ENCODE measurements at regions not wholly inside any gene's neighbourhood (a gene's known extent, or its start where the extent isn't known, plus 50 kb on each side); places are given as distances from the start of the nearest gene placed in this dataset.

DNA sequence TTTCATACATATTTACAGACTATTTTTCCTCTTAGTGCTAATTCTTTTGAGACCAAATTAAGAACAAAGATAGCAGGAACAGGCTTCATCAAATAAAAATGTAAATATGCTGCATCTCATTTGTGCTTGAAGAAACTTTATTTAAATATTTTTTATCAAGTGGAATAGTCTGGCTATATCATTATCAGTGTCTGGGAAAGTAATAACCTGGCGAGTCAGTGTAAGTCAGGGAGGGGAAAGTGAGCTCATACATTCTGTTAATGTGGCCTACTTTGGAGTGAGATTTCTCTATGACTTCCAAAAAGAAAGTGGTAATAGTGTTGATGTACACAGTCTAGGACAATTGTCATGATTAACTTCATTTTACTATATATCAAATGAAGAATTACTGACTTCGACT lies 1045.1 kb downstream of the ADGRL2 start:
- DNase-seq, result no peak

DNA sequence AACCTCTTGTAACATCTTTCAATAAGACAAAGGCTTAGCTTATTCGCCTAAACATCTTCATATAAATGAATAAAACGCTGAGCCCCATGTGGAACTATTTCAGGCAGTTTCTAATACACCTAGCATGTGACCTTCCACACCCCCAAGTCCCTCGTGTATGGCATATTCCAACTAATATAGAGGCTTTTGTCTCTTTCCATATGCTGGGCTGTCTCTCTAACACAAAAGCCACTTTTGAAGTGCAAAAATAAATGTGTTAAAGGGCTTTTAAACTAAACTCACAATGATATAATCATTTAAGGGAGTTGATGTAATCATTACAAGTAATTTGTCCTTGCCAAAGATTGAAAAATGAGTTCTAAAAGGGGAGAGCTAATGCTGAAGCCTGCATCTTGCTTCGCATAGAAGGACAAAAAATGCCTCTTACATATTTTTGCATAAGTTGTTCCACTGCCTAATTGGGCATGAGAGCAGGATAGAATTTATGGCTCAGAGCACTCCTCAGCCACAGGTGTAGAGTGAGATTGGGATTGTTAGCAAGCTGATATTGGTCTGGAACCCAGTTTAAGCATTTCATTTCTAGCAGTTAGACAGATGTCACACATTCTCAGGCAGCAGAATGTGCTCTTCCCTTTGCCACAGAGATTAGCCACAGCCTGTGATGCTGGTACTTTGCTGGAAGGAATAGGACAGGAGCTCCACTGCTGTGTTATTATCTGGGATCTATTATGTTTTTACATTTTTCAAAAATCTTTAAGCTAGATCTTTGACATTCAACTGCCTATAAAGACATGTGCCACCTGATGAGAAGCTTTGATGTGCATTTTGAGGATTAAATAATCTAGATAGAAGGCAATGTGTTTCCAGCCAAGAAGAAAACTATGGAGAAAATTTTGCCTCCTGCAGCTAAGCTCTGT lies 1044.4 kb downstream of the ADGRL2 start:
- no peak for DNase-seq

DNA sequence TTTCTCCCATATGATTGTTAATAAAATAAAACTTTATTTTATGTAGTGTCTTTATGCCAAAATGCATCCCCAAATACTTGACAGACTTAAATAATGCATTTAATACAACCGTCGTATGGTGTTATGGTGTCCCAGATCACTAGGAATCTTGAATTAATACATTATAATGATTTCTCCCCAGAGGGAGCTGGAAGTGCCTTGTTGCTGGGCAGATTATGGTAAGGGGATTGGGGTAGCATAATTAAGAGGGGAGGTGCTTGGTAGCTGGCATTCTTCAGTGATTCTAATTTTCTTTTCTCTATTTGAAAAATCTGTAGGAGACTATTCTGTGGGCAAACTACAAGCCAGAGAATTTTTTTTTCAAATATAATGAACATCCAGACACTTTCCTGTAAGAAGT lies 1043.7 kb downstream of the ADGRL2 start:
- no peak for DNase-seq

DNA sequence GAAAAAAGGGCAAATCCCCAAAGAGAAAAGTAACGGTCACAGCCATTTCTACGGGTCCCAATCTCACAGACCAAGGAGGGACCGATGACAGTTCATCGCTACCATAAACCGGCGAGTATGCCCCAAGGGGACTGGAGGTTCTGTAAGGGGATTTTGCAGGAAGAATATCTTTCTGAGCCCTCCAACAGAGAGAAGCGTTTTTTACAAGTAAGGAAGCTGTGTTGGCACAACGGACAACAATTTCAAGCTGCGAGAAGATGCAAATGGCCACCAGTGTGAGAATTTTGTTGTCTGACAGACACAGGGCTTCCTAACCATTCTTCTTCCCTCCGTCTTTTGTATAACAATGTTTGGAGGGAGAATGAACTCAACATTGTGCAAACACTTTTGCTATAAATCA lies 1043.1 kb downstream of the ADGRL2 start:
- DNase-seq, result no peak

DNA sequence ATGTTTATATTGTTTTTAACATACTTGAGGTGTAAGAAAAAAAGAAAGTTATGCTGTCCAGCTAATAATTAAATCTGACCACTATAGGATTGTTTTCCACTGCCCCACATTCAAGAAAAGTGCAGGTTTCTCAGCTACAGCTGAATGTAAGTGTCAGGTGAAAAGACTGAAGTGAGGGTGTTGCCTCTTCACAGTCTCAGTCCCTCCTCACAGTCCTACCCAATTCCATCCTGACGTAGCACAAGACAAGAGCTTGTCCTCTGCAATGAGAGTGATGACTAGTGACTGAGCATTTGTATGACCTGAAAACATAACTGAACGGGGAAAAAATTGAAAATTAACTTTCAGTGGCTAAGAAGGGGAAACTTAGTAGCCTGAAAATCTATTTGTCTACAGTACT lies 1039.5 kb downstream of the ADGRL2 start:
- no peak for DNase-seq

DNA sequence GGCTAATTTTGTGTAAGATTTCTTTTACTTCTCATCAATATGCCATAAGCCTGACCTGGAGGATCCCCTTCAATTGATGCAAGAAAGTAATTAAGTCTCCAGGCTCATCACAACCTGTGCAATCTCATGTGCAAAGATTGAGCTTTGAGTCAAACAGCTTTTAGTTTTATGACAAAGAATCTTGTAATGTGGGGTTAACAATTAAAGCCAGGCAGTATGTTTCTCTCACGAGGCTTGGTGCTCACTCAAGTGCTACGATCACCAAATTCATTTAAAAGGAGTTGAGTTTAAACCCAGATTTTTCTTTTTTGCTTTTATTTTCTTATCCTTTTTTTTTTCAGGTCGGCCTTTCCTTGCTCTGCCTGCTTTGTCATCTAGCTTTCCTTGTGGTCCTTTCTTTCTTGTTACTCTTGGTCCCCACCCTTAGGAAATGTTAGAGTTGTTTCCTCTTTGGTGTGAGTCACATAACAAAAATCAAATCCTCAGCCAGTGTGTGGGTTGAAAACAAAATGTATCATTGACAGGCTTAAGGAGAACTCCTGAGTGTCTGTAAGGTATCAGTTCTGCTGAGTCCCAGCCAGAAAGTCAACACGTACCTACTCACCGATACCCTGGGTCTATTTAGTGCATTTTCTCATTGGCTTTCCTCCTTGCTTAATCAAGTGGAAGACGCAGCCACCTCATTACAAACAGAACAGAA lies 1037.2 kb downstream of the ADGRL2 start:
- DNase-seq, result no peak

DNA sequence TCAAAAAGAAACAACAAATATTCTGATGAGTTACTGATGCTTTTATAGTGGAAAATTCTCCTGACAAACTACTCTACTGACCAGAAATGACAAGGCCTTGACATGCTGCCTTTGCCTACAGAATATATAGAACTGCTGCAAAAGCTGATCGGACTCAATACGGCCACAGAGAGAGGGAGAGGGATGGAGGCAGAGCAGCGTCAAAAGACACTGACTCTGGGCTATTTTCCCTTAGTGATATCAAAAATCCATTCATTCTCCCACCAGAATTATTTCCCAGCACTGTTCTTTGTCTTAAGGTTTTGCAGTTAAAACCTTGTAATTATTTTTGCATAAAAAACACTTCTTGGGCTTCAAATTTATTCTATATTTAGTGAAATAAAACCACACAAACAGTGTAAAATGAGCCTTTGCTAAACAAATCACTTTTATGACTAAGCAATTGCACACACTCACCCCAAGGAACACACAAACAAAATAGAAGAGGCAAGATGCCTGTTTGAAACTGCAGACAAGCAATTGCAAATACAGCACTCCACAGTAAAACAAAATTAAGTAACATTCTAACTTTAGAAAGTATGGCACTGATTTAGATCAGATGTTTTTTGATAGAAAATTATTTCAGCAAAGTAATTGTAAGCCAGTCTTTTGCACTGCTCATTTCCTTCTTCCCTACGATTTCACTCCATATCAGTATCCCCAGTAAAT lies 1036.4 kb downstream of the ADGRL2 start:
- DNase-seq, result no peak

DNA sequence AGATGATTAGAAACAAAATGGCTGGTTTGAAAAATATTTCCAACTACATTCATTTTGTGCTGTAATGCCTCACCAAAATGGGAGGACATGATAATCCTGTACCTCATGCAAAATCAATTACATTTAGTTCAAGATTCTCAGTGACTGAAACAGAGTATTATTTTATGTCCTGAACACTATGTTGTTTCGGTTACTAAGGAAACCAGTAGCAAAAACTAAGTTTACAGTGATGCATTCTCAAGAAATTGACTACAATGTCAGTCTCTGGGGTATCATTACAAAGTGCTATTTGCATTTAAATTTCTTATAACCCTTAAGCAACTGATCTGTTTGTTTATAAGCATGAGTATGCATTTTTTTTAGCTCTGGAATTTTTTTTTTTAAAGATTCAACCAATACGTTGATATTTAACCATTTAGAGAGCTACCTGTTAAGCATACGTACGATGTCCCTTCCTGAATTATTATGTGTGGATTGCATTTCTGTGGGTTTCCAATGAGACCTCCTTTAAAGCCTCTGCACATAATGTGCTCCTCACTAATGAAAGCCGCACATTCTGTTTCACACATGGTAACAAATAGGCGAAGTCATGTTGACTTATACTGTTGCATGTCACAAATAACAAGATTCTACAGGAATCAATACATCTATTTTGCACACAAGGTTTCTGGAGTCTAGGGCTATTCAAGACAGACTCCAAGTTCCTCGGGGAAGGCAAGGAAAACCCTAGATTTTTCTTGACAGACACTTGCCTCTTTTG lies 1035.7 kb downstream of the ADGRL2 start:
- DNase-seq, result no peak

DNA sequence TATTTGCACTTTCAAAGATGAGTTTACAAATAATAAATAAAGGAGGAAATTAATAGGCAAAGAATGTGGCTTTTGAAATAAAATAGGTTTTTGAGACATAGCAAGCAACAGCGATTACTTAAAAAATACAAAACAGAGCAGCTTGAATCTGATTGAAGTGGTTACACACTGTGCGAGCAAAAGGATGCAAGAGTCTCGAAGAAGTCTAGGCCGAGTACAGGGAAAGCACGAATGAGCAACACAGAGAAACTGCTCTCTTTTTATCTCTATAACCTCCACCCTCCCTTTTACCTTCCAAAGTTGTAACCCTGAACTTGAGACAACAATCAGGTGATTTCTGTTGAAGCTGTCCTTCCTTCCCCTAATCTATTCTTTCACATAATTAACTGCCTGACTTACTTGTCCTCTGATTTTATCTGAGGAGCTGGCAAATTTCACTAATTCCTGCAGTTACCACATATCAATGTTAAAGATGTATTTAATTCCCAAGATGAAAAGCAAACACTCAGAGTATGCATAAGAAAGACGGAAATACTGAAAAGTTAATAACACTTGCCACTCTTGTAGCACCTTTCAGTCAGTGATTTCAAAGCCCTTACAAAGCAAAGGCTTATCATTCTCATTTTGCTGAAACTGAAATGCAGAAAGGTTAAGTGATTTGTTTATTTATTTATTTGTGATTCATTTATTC lies 1030.1 kb downstream of the ADGRL2 start:
- DNase-seq, result no peak

DNA sequence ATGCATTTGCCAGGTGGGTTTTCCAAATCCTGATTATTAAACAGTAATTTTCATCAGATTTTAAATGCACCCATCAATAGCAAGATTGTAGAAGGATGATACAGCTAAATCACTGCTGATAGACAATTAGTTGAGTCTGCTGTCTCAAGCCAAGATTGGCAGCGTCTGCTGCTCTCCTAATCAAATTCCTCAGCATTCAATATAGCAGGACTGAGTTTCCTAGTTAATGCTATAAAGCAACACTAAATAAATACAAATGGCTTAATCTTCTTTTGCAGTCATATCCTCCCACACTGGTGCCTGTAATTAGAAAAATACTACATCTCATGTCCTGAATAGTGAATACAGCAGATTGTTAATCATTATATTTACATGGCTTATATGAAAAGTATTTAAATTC lies 1028.8 kb downstream of the ADGRL2 start:
- DNase-seq, result no peak

DNA sequence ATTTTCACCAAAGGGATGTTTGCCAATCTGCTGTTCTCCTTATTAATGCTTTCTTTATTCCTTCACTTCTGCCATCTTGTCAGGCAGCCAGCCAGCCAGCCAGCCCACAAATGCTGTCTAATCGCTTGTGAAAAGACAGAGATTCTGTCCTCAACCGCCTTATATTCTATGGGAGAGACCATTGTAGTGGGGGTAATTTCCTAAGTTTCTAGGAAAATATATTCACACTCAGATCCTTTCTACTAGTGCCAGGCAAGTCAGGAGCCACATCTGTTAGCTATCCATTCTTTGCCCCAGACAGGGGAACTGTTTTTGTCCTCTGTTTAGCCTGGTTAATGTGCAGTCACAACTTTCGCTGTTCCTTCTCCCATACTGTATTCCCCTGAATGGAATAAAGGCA lies 1023.1 kb downstream of the ADGRL2 start:
- DNase-seq, result no peak

DNA sequence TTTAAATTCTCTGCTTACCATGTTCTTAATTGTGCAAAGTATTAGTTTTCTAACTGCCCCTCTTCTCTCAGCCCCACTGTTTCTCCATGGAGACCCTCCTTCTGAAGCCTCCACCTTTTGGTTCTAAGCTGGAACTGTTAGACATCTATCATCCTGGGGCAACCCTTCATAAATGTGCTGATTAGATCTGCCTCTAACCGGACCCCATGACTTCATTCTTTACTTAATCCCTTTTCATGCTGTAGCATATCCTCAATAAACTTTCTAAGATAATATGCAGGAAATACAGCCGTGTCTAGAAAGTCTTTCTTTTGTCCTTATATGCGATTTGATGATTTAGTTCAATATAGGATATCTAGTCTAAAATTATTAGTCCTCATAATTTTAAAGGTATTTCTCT lies 1020.1 kb downstream of the ADGRL2 start:
- no peak for DNase-seq

DNA sequence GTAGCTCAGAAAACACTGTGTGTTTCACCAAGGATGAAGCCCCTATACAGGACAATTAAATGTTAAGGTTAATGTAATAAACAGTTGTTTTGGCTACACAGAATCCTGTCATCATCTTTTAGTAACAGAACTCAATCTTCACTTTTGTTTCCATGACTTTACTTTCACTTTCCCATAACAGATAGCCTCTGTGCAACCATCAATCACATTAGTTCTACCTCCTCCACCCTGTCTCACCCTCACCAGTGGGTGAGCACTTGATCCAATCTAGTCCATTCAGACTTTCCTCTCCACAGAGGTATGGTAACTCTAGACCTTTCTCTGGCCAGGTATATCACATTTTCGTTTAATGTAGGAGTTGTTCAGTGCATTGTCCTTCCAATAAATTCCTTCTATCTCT lies 1018.5 kb downstream of the ADGRL2 start:
- DNase-seq, result no peak

DNA sequence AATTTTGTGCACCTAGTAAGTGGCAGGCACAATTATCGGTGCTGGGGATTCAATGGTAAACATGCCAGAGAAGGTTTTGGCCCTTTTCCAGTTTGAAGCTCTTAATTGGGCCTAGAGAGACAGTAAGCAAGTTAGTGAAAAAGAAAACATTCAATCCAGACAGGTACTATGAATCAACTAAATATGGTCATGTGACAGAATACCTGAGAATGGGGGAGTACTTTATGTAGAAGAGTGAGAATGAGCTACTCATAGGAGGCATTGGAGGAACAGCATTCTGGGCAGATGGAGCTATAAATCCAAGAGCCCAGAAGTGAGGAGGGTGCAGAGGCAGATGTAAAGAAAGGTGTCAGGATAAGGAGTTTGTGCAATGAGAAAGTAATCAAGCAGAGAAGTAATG lies 1017.9 kb downstream of the ADGRL2 start:
- DNase-seq, result peak; percentile 8

DNA sequence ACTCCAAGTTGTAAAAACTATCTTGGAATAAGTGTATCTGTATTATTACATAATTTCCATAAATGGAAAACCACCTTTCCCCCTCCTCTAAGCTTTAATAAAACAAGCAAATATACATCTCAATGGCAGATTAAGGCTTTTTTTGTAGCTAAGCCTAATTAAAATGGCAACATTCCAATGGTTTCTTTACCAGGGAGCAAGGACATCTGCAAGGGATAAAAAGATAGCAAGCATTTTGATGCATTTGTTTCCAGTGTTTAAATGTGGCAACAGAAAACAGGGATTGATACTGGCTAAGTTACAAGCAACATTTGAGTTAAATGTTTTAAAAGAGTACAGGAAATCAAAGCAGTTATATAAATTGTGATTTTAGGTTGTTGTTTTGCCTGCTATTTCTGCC lies 1012.7 kb downstream of the ADGRL2 start:
- no peak for DNase-seq

DNA sequence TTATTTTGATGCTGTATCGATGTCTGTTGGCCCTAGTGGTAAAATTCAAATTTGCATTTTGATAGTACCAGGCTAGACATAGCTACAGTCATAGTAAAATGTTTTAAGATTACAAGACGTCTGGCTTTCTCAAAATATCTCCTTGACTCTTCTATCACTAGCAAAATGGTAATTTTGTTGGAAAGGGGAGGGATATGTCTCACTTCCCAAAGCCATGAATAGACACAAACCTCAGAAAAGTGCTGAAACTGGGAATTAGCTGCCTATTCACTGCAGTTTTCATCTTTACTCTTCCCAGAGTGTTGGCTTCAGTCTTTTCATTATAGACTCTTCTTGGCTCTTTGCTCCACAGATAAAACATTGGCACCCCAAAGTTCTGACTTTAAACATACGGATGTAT lies 1009.9 kb downstream of the ADGRL2 start:
- DNase-seq, result no peak

DNA sequence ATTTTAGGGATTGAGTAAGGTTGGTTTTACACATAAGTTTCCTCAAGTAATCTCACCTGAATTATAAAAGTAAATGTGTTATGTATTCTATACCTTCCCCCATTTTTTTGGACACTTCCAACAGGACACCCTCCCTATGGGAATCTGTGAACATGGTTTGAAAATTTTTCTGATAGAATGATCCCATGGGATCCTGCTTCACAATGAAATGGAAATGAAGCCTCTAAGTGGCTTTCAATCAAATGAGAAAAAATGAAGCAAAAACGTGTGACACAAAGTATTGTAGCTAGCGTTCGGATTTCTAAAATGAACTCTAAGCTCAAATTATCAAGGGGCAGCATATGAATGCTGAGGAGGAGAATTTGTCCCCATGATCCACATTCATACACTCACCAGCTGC lies 1006.8 kb downstream of the ADGRL2 start:
- no peak for DNase-seq

DNA sequence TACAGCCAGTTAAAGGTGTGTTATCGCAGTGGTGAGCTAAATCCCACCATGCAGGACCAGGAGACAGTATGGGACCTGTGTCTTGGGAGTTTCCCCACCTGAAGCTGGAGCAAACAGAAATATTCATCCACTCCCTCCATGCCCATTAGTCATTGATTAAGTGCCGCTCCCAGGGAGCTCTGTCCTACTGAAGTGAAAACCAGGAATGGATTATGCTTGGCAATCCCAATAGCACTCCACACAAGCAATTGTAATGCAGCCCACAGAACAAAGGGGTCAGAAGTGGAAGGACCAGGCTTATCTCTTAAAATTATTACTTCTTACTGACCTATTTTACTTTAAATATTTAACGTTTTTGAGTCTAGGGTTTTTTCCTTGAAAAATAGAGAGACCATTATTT lies 1005.4 kb downstream of the ADGRL2 start:
- DNase-seq, result no peak

DNA sequence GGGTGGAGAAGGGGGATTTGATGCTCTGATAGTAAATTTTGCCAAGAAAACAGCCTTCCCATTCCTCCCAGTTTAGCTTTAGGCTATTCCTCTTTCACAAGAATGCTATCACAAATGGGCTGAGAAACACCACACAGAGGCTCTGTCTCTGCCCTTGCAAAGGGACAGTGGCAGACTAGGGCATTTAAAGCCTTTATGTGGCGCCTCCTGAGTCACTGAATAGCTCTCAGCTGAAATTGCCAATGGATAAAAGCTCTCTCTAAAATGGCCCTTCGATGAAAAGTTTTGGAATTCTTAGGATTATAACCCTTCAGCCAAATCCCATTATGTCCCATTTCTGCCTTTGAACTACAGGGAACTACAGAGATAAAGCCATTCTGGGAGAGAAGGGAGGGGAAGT lies 1000.4 kb downstream of the ADGRL2 start:
- no peak for DNase-seq

DNA sequence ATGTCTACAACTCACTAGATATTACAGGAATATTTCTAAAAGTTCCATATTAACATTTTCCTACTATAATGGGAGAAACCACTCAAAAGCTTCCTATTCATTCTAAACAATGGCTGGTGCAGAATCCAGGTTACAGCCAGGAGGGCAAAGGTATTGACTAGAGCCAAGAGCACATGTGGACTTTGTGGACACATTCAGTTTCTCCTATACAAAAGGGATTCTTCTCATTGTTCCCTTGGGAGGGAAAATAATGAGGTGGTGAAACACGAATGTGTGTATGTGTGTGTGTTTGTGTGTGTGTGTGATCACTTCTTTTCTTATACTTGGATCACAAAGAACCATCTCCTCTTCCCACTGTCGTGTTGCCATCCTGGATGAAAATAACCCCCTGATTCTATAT lies 1000.0 kb downstream of the ADGRL2 start:
- no peak for DNase-seq

DNA sequence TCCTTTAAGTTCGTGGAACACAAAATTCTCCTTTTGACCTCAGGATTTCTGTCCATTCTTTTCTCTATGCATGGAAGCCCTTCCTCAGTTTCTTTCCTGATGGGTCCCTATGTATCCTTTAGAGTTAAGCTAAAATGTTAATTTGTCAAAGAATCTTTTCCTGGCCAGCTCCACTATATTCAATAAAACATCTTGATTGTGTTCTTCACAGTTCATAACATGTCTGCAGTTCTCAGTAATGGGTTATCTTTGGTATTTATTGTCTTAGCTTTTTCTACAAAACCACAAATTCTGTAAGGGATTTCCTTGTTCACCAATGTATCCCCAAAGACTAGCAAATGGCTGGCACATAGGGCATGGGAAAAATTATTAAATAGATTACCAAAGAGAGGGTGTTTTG lies 998.5 kb downstream of the ADGRL2 start:
- no peak for DNase-seq

DNA sequence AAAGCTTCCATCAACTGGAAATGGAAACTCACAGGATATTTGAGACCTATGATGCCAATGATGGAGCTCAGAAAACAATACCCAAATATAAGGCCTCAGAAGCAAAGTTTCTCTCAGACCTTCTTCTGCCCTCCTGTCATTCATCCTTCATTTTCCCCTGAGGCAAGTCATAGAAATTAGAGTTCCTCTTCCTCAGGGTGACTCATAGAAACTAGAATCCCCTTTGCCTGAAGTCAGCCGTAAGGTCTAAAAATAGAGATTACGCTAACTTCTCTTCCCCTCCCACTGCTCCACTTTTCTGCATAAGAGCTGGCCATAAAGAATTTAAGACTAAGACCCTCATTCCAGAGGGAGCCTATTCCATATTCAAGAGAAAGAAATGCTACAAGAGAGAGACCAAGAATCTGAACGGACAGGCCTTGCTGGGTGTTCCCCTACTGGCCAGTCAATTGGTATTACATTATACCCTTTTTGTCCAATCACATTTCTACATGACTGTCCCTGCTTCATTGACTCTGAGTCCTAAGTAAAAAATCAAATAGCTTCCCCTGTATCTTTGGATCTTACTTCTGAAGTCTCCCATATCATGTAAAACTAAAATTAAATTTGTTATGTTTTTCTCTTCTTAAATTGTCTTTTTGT lies 994.9 kb downstream of the ADGRL2 start:
- no peak for DNase-seq

Data from DMS79 treated with DMSO at 0.1 percent for 48 hours (cell line).